DOHH2 (cell line): ENCODE measurements at regions not wholly inside any gene's neighbourhood (a gene's known extent, or its start where the extent isn't known, plus 50 kb on each side); places are given as distances from the start of the nearest gene placed in this dataset.
A peak's percentile ranks its signal among the peaks of the same experiment; 100 is the strongest.

Experiments
- H3F3A ChIP-seq: fragments of 200-600 bp; sonication (generic), shearing (Covaris generic); 2 replicates; pipeline ENCODE4 v1.6.0; 2016; ENCODE audit warnings: antibody characterized with exemption, mild to moderate bottlenecking; ENCODE audit not compliant: control insufficient read depth, insufficient read depth
- H3K27ac ChIP-seq: fragments of 200-600 bp; sonication (generic); 2 replicates; pipeline ENCODE4 v1.5.1; 2014; ENCODE audit warnings: low read depth, mild to moderate bottlenecking, low read length, moderate library complexity
- H3K27me3 ChIP-seq: fragments of 200-600 bp; sonication (generic); 2 replicates; pipeline ENCODE4 v1.6.1; 2014; ENCODE audit warnings: mild to moderate bottlenecking, low read length, mixed read lengths; ENCODE audit not compliant: control insufficient read depth
- H3K36me3 ChIP-seq: fragments of 200-600 bp; sonication (generic); 2 replicates; pipeline ENCODE4 v1.6.1; 2014; ENCODE audit warnings: mild to moderate bottlenecking, low read length, moderate library complexity, mixed read lengths; ENCODE audit not compliant: control insufficient read depth
- H3K4me1 ChIP-seq: fragments of 200-600 bp; sonication (generic); 2 replicates; pipeline ENCODE4 v1.6.1; 2014; ENCODE audit warnings: mild to moderate bottlenecking, low read length, mixed read lengths; ENCODE audit not compliant: control insufficient read depth
- H3K4me2 ChIP-seq: fragments of 200-600 bp; sonication (generic); 2 replicates; pipeline ENCODE4 v1.6.0; 2014; ENCODE audit warnings: mild to moderate bottlenecking, low read length, moderate library complexity
- H3K4me3 ChIP-seq: fragments of 200-600 bp; sonication (generic); 2 replicates; pipeline ENCODE4 v1.5.1; 2014; ENCODE audit warnings: mild to moderate bottlenecking, low read length, mixed read lengths
- H3K79me2 ChIP-seq: fragments of 200-600 bp; sonication (generic); 2 replicates; pipeline ENCODE4 v1.6.1; 2014; ENCODE audit warnings: mild to moderate bottlenecking, low read length, mixed read lengths; ENCODE audit not compliant: control insufficient read depth
- H3K9me2 ChIP-seq: fragments of 200-600 bp; sonication (generic); replicated peaks from 2 replicates; pipeline ENCODE4 v1.6.1; 2014; ENCODE audit warnings: mild to moderate bottlenecking, low read length, mixed read lengths; ENCODE audit not compliant: control insufficient read depth
- H3K9me3 ChIP-seq: fragments of 200-600 bp; sonication (generic); 2 replicates; pipeline ENCODE4 v1.6.1; 2014; ENCODE audit warnings: antibody characterized with exemption, low read length, mixed read lengths; ENCODE audit not compliant: control insufficient read depth, insufficient read depth
- H4K20me1 ChIP-seq: fragments of 200-600 bp; sonication (generic); 2 replicates; pipeline ENCODE4 v1.6.0; 2014; ENCODE audit warnings: low read depth, mild to moderate bottlenecking, antibody characterized with exemption, low read length, moderate library complexity; ENCODE audit not compliant: control insufficient read depth, insufficient read depth
- EZH2phosphoT487 ChIP-seq: fragments of 200-600 bp; sonication (generic); IDR thresholded peaks from 2 replicates; pipeline ENCODE4 v1.6.1; 2017; ENCODE audit warnings: borderline replicate concordance, mild to moderate bottlenecking, antibody characterized with exemption, low read length, moderate library complexity, mixed read lengths
- TF ChIP-seq, protein P1 (sequence below): fragments of 200-600 bp; sonication (generic); IDR thresholded peaks from one replicate; pipeline ENCODE4 v1.5.1; 2014; ENCODE audit warnings: antibody characterized with exemption, mild to moderate bottlenecking, low read depth, low read length; ENCODE audit not compliant: poor library complexity, severe bottlenecking

DNA sequence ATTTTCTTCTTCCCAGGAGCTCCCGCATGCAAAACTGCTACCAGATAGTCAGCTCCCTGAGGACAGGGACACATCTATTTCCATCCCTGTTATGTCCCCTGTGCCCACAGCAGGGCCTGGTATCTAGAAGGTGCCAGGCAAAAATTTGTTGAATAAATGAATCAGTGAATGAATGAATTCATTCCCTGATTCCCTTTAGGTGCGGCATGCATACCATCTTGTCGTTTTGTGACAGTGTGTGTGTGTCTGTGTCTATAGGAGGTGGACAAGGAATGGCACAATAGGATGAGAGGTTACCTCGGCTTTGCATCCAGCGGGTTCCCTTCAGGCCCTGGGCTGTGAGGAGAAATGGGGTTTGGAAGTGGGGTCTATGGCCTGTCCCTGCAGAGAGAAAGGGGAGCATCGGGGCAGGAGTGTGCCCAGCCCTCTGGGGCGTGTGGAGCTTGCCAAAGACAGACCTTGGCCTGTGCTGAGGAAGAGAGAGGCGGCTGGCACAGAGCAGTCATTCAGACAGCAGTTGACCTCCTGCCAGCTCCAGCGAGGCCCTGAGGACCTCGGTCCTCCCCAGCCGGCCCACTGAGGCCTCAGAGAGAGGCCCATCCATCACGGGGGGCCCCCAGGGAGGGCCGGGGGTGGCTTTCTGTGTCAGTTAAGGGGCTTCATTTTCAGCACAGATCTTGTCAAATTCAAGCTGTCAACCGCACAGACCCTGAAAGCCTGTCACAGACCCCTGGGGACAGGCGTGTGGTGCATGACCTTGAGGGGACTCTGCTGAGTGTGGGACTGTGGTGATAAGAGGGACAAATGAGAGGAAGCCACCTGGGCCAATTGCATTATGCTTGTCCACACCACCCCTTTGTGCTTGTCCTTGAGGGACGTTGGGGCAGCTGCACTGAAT is 125.9 kb upstream of the CXCR4 start:
- no peak for TF ChIP-seq EZH2phosphoT487
- Histone ChIP-seq H3K9me3 (no peaks in the 10 kb centered on the region), H3K27me3 (no peaks in the 10 kb centered on the region), H4K20me1 (no peaks in the 10 kb centered on the region), H3F3A (peaks cover 21% of the 10 kb centered on the region), H3K9me2 (no peaks in the 10 kb centered on the region), H3K27ac (no peak overlapping the region), H3K4me1 (peaks cover 98% of the 10 kb centered on the region), H3K4me2 (peak overlapping the region; percentile 12; the same call in 1 of the 2 replicates), H3K4me3 (no peak overlapping the region), H3K79me2 (no peaks in the 10 kb centered on the region), H3K36me3 (peaks cover 12% of the 10 kb centered on the region)

DNA sequence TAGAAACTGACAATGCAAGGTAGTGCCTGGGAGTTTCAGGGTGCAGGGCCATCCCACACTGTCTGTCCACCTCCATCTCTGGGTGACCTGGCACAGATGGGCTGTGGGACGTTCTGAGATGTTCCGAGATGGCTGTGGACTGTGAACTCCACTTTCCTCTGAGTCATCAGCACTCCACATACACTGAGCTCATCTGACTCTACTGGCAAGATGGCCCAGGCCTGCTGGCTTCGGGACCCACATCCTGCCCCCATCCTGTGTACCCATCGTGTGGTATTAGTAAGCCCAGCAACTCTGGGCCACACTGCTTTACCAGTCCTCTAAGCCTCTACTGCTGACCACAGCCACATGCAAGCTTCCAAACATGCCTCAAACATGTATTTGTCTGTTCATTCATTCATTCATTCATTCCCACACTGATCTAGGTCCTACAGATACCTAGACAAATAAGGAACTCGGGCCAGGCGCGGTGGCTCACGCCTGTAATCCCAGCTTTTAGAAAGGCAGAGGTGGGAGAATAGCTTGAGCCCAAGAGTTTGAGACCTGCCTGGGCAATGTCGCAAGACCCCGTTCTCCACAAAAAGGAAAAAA is 124.8 kb upstream of the CXCR4 start:
- Histone ChIP-seq H3K9me3 (no peaks in the 10 kb centered on the region), H3K4me1 (peaks cover 100% of the 10 kb centered on the region), H3K4me2 (no peak overlapping the region), H3K27ac (no peak overlapping the region), H4K20me1 (no peaks in the 10 kb centered on the region), H3F3A (peaks cover 22% of the 10 kb centered on the region), H3K27me3 (no peaks in the 10 kb centered on the region), H3K9me2 (no peaks in the 10 kb centered on the region), H3K4me3 (no peak overlapping the region), H3K36me3 (peaks cover 16% of the 10 kb centered on the region), H3K79me2 (no peaks in the 10 kb centered on the region)
- TF ChIP-seq, protein P1, sequence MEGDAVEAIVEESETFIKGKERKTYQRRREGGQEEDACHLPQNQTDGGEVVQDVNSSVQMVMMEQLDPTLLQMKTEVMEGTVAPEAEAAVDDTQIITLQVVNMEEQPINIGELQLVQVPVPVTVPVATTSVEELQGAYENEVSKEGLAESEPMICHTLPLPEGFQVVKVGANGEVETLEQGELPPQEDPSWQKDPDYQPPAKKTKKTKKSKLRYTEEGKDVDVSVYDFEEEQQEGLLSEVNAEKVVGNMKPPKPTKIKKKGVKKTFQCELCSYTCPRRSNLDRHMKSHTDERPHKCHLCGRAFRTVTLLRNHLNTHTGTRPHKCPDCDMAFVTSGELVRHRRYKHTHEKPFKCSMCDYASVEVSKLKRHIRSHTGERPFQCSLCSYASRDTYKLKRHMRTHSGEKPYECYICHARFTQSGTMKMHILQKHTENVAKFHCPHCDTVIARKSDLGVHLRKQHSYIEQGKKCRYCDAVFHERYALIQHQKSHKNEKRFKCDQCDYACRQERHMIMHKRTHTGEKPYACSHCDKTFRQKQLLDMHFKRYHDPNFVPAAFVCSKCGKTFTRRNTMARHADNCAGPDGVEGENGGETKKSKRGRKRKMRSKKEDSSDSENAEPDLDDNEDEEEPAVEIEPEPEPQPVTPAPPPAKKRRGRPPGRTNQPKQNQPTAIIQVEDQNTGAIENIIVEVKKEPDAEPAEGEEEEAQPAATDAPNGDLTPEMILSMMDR: no peak
- no peak for TF ChIP-seq EZH2phosphoT487

DNA sequence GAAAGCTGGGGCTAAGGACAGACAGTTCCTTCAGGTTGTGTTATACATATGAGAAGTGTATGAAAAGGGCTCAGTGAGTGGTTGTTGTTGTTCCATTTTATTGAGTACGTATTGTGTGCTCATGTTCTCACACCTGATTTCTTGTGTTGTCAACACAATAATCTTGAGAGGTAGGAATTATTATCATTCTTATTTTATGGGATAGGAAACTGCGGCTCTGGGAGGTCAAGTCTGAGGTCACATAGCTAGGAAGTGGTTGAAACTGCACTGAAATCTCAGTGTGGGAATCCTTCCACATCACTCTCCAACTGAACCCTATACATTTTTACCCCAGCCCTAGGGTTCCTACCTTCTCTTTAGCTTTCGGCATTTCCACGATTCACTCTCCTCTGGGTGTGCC is 124.2 kb upstream of the CXCR4 start:
- TF ChIP-seq, protein P1: no peak
- no peak for TF ChIP-seq EZH2phosphoT487
- Histone ChIP-seq H3K79me2 (no peaks in the 10 kb centered on the region), H3K27ac (peak overlapping the region; percentile 99; the same call in 1 of the 2 replicates), H4K20me1 (no peaks in the 10 kb centered on the region), H3K4me3 (no peak overlapping the region), H3K9me3 (no peaks in the 10 kb centered on the region), H3K4me2 (no peak overlapping the region), H3K9me2 (no peaks in the 10 kb centered on the region), H3K4me1 (peaks cover 100% of the 10 kb centered on the region), H3K27me3 (no peaks in the 10 kb centered on the region), H3K36me3 (peaks cover 17% of the 10 kb centered on the region), H3F3A (peaks cover 22% of the 10 kb centered on the region)
